Mesodermal cell (in vitro differentiated cells): ENCODE measurements at regions not wholly inside any gene's neighbourhood (a gene's known extent, or its start where the extent isn't known, plus 50 kb on each side); places are given as distances from the start of the nearest gene placed in this dataset.

Source experiments
- H3K27ac ChIP-seq: 2 replicates; pipeline ENCODE4 v1.7.0; 2013; ENCODE audit warnings: mild to moderate bottlenecking, low read depth, low read length, moderate library complexity; ENCODE audit not compliant: severe bottlenecking
- H3K36me3 ChIP-seq: 2 replicates; pipeline ENCODE4 v1.7.1; 2013; ENCODE audit warnings: mild to moderate bottlenecking, low read length, moderate library complexity; ENCODE audit not compliant: control insufficient read depth, insufficient read depth
- H3K4me1 ChIP-seq: one replicate; pipeline ENCODE4 v1.7.1; 2013; ENCODE audit warnings: mild to moderate bottlenecking, low read length; ENCODE audit not compliant: insufficient read depth, control insufficient read depth, poor library complexity, severe bottlenecking
- H3K4me3 ChIP-seq: 2 replicates; pipeline ENCODE4 v1.7.0; 2013; ENCODE audit warnings: low read length, control low read depth, mild to moderate bottlenecking; ENCODE audit not compliant: insufficient read depth, poor library complexity, severe bottlenecking; ENCODE audit errors: extremely low read depth
- H3K9me3 ChIP-seq: 2 replicates; pipeline ENCODE4 v1.7.1; 2013; ENCODE audit warnings: mild to moderate bottlenecking, low read length, moderate library complexity; ENCODE audit not compliant: control insufficient read depth
- WGBS, 2 experiments: methylation state at CpG; one replicate each; pipeline ENCODE4 v1.1.5; 2013; ENCODE audit warnings: missing lambda C conversion rate in 2 of 2; ENCODE audit not compliant: insufficient coverage in 2 of 2; 5-methylcytosine and 5-hydroxymethylcytosine counted together

DNA sequence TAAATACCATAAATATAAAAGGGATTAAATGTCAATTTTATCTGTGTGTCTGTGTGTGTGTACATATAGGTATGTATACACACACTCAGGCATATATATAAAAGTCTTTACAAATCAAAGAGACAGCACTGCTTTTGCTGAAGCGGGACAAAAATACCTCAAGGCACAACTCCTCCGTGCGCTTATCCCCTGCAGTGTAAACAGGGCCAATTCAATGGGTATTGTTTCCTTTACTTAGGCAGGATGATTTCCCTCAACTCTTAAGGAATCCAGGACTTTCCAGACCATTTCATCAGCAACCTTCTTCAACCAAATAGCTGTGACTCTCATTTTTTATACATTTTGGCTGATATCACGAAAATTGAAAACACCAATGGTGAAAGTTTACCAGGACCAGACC is 227.7 kb downstream of the CRPPA start:
- H3K36me3 ChIP-seq = no peaks in the 10 kb centered on the region
- H3K9me3 ChIP-seq = no peaks in the 10 kb centered on the region
- no peaks in the 10 kb centered on the region for H3K4me1 ChIP-seq
- WGBS, 2 experiments = 51 to 76% methylated on average over 3 to 4 of the region's 4 CpGs
- H3K27ac ChIP-seq = no peak overlapping the region
- no peak overlapping the region for H3K4me3 ChIP-seq

DNA sequence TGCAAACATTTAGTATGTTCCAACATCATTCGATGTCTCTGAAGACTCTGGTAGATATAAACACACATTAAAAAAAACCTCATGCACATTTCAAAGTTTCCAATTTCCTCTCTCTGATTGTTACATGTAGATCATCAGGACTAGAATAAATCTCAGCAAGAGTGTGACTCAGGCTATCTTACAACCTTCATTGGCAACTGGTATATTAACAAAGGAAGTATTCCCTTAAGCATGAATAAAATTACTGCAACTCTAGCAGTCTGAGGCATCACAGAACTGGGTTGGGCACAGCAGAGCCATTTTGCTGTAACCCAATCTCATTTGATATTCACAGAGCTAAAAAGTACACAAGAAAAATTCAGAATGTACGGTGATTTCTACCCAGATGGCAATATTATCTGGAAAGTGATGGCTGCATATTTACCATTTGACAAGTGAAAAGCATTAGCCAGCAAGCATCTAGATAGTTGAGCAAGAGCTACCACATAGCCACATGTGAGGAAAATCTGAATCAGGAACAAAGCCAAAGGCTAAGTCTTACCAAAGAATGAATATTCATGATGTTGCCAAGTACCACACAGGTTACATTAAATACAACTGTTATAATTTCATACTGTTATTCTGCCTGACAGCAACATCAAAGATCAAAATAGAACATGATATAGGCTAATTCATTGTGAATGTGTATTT is 232.2 kb downstream of the CRPPA start:
- Histone ChIP-seq H3K4me3 (no peak overlapping the region), H3K4me1 (no peaks in the 10 kb centered on the region), H3K9me3 (no peaks in the 10 kb centered on the region), H3K36me3 (no peaks in the 10 kb centered on the region), H3K27ac (no peak overlapping the region)
- WGBS, 2 experiments = 78 to 86% methylated on average over 1 to 2 of the region's 2 CpGs

- WGBS, 2 experiments = 80% methylated on average over 1 of the region's 1 CpG
- Histone ChIP-seq H3K9me3 (no peaks in the 10 kb centered on the region), H3K4me1 (no peaks in the 10 kb centered on the region), H3K27ac (no peak overlapping the region), H3K4me3 (no peak overlapping the region), H3K36me3 (no peaks in the 10 kb centered on the region)
Measured at GRCh38 chr7:16187131-16187530, 234.2 kb downstream of the CRPPA start.

GRCh38 chr7:16178585-16178984 is 242.8 kb downstream of the CRPPA start:
- no peaks in the 10 kb centered on the region for H3K9me3 ChIP-seq
- WGBS, 2 experiments = no CpG with 5 or more reads among the region's 2 CpGs
- no peaks in the 10 kb centered on the region for H3K4me1 ChIP-seq
- no peaks in the 10 kb centered on the region for H3K36me3 ChIP-seq
- no peak overlapping the region for H3K27ac ChIP-seq
- H3K4me3 ChIP-seq = no peak overlapping the region

GRCh38 chr7:16178092-16178491 is 243.2 kb downstream of the CRPPA start:
- Histone ChIP-seq H3K4me1 (no peaks in the 10 kb centered on the region), H3K36me3 (no peaks in the 10 kb centered on the region), H3K27ac (no peak overlapping the region), H3K4me3 (no peak overlapping the region), H3K9me3 (no peaks in the 10 kb centered on the region)
- 86% methylated on average over 1 of the region's 2 CpGs for WGBS, 2 experiments

GRCh38 chr7:16174253-16174652 is 247.1 kb downstream of the CRPPA start:
- WGBS, 2 experiments = no CpG with 5 or more reads among the region's 4 CpGs

GRCh38 chr7:16172366-16172765 is 249.0 kb downstream of the CRPPA start:
- Histone ChIP-seq H3K9me3 (no peaks in the 10 kb centered on the region), H3K4me3 (no peak overlapping the region), H3K4me1 (peaks cover 5% of the 10 kb centered on the region), H3K36me3 (no peaks in the 10 kb centered on the region), H3K27ac (no peak overlapping the region)
- 80 to 100% methylated on average over 1 of the region's 2 CpGs for WGBS, 2 experiments

More at GRCh38 chr7:16174253-16174652, 247.1 kb downstream of the CRPPA start:
- H3K4me3 ChIP-seq = no peak overlapping the region
- H3K9me3 ChIP-seq = no peaks in the 10 kb centered on the region
- no peaks in the 10 kb centered on the region for H3K36me3 ChIP-seq
- no peak overlapping the region for H3K27ac ChIP-seq
- H3K4me1 ChIP-seq = peaks cover 5% of the 10 kb centered on the region

DNA sequence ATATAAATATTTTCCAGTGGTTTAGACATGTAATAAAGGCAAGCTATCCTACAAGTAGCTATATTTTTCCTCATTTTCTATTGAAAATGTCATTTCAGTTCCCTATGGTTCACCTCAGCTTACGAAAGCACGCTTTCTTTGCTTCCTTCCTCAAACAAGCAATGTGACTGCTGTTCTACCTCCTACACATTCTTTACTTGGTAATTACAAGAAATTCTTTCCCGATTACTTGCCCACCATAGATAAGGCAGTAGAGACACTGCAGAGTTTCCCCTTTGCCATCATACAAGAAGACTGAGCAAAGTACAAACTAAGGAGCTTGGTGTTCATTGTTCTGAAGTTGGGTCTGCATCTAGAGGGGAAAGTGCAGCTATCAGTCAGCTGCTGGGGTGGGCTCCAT is 249.4 kb downstream of the CRPPA start:
- H3K27ac ChIP-seq = no peak overlapping the region
- H3K4me3 ChIP-seq = no peak overlapping the region
- no peaks in the 10 kb centered on the region for H3K36me3 ChIP-seq
- H3K9me3 ChIP-seq = no peaks in the 10 kb centered on the region
- WGBS, 2 experiments = 94 to 100% methylated on average over 2 of the region's 3 CpGs
- peaks cover 5% of the 10 kb centered on the region for H3K4me1 ChIP-seq

GRCh38 chr7:16170671-16171070 is 250.7 kb downstream of the CRPPA start:
- Histone ChIP-seq H3K27ac (no peak overlapping the region), H3K4me3 (no peak overlapping the region), H3K36me3 (no peaks in the 10 kb centered on the region), H3K9me3 (no peaks in the 10 kb centered on the region), H3K4me1 (peaks cover 5% of the 10 kb centered on the region)
- WGBS, 2 experiments = 89 to 98% methylated on average over 9 to 10 of the region's 18 CpGs

- no peak overlapping the region for H3K27ac ChIP-seq
- no CpG with 5 or more reads among the region's 2 CpGs for WGBS, 2 experiments
- no peaks in the 10 kb centered on the region for H3K36me3 ChIP-seq
- H3K4me3 ChIP-seq = no peak overlapping the region
- no peaks in the 10 kb centered on the region for H3K9me3 ChIP-seq
- peaks cover 5% of the 10 kb centered on the region for H3K4me1 ChIP-seq
Measured at GRCh38 chr7:16169537-16169936, 251.8 kb downstream of the CRPPA start.

GRCh38 chr7:16167526-16167925 is 253.8 kb downstream of the CRPPA start:
- H3K4me1 ChIP-seq = peaks cover 5% of the 10 kb centered on the region
- WGBS, 2 experiments = 83 to 92% methylated on average over 1 to 2 of the region's 3 CpGs
- no peaks in the 10 kb centered on the region for H3K36me3 ChIP-seq
- no peaks in the 10 kb centered on the region for H3K9me3 ChIP-seq
- no peak overlapping the region for H3K4me3 ChIP-seq
- H3K27ac ChIP-seq = no peak overlapping the region
